Right lobe of liver (tissue), 6 donors: ENCODE measurements at regions not wholly inside any gene's neighbourhood (a gene's known extent, or its start where the extent isn't known, plus 50 kb on each side); places are given as distances from the start of the nearest gene placed in this dataset.

ENCODE experiments used
- ATAC-seq, 4 donors: fragments of 200-7000 bp; cut with Tn5 transposase; one replicate each; pipeline ENCODE4 v1.9.1; 2020; ENCODE audit warnings: mild to moderate bottlenecking in 4 of 4, moderate library complexity in 4 of 4
- DNase-seq, 3 donors: peaks; one replicate each; pipeline ENCODE4 v3.0.0-alpha.2; 2020
- H3K27ac ChIP-seq, 3 donors: fragments of 200-600 bp; one replicate each; pipeline ENCODE4 v1.8.0; 2022
- H3K27me3 ChIP-seq, 2 donors: fragments of 200-600 bp; one replicate each; pipeline ENCODE4 v1.8.0; 2022
- H3K36me3 ChIP-seq, 4 donors: fragments of 200-600 bp; sonication (generic) in 1 of 4; one replicate each; pipeline versions ENCODE4 v1.5.1 to v1.8.0; 2017 to 2022; ENCODE audit warnings: control low read depth in 1 of 4
- H3K4me1 ChIP-seq, 4 donors: fragments of 200-600 bp; sonication (generic) in 1 of 4; one replicate each; pipeline versions ENCODE4 v1.5.1 to v1.8.0; 2017 to 2022; ENCODE audit warnings: control low read depth in 1 of 4
- H3K4me3 ChIP-seq, 3 donors: fragments of 200-600 bp; one replicate each; pipeline ENCODE4 v1.8.0; 2022
- H3K9me3 ChIP-seq, 4 donors: fragments of 200-600 bp; sonication (generic) in 1 of 4; one replicate each; pipeline versions ENCODE4 v1.5.1 to v1.8.0; 2017 to 2022; ENCODE audit warnings: control low read depth in 1 of 4
- CTCF ChIP-seq, 4 donors: fragments of 200-600 bp in 3 of 4; fragments of 450-650 bp in 1 of 4; IDR thresholded peaks; one replicate each; pipeline versions ENCODE4 v1.5.1 to v1.8.0; 2016 to 2022; ENCODE audit warnings: antibody characterized with exemption in 4 of 4, mild to moderate bottlenecking in 2 of 4
- POLR2A ChIP-seq: fragments of 450-650 bp; IDR thresholded peaks from one replicate; pipeline ENCODE4 v1.6.1; 2017; ENCODE audit warnings: antibody characterized with exemption, mild to moderate bottlenecking
- WGBS: methylation state at CpG from one replicate; pipeline ENCODE4 v1.1.6; 2018; ENCODE audit warnings: low coverage, low lambda C conversion rate; ENCODE audit not compliant: insufficient coverage; ENCODE audit errors: missing lambda C conversion rate; 5-methylcytosine and 5-hydroxymethylcytosine counted together
- intact Hi-C, 2 donors: fragments of 100-400 bp; cut with DNase I; formaldehyde crosslinking; loops; one replicate each; pipeline versions ENCODE4 v1.11.2 to v1.14.1; 2022
- donor health status: DM: no; HTN: yes; CAD: no.
- donor health status: DM: no; HTN: no; CAD: no.
- donor health status: DM: no; HTN: no; CAD: no.
- donor health status: DM: no; HTN: yes; CAD: no.
- donor health status: DM: no; HTN: yes; CAD: no.

GRCh38 chr12:43143278-43143677 is 408.7 kb downstream of the ADAMTS20 start:
- intact Hi-C loops, result no loop called here

GRCh38 chr12:43132291-43132690 is 419.7 kb downstream of the ADAMTS20 start:
- no peak for DNase-seq
- 54% methylated on average over 1 of the region's 1 CpG for WGBS
- H3K36me3 ChIP-seq, result no peaks in the 10 kb centered on the region
- no peak for TF ChIP-seq CTCF (IDR thresholded peaks at IDR 0.05)
- TF ChIP-seq POLR2A, result no peak
- no peak overlapping the region for H3K4me3 ChIP-seq
- intact Hi-C loops, result no loop called here
- no peaks in the 10 kb centered on the region for H3K9me3 ChIP-seq
- no peak for ATAC-seq
- no peaks in the 10 kb centered on the region for H3K4me1 ChIP-seq
- H3K27ac ChIP-seq, result no peak overlapping the region
- no peaks in the 10 kb centered on the region for H3K27me3 ChIP-seq

More at GRCh38 chr12:43143278-43143677, 408.7 kb downstream of the ADAMTS20 start:
- ATAC-seq, result no peak
- TF ChIP-seq POLR2A (no peak), CTCF (IDR thresholded peaks at IDR 0.05) (no peak)
- Histone ChIP-seq H3K27ac (no peak overlapping the region), H3K9me3 (no peaks in the 10 kb centered on the region), H3K4me1 (no peaks in the 10 kb centered on the region), H3K27me3 (no peaks in the 10 kb centered on the region), H3K4me3 (no peak overlapping the region), H3K36me3 (no peaks in the 10 kb centered on the region)
- DNase-seq, result no peak

GRCh38 chr12:43131301-43131700 is 420.7 kb downstream of the ADAMTS20 start:
- no peak overlapping the region for H3K4me3 ChIP-seq
- H3K27ac ChIP-seq, result no peak overlapping the region
- no peaks in the 10 kb centered on the region for H3K36me3 ChIP-seq
- no peaks in the 10 kb centered on the region for H3K4me1 ChIP-seq
- no peaks in the 10 kb centered on the region for H3K27me3 ChIP-seq
- intact Hi-C loops, result no loop called here
- no peak for DNase-seq
- no peak for ATAC-seq
- H3K9me3 ChIP-seq, result no peaks in the 10 kb centered on the region
- TF ChIP-seq POLR2A (no peak), CTCF (IDR thresholded peaks at IDR 0.05) (no peak)
- WGBS, result 56% methylated on average over 1 of the region's 1 CpG

GRCh38 chr12:43127886-43128549 is 424.0 kb downstream of the ADAMTS20 start:
- Histone ChIP-seq H3K4me3 (no peak overlapping the region), H3K9me3 (no peaks in the 10 kb centered on the region), H3K36me3 (no peaks in the 10 kb centered on the region), H3K4me1 (no peaks in the 10 kb centered on the region), H3K27ac (no peak overlapping the region), H3K27me3 (no peaks in the 10 kb centered on the region)
- DNase-seq (no peak), ATAC-seq (no peak)
- no peak for TF ChIP-seq CTCF (IDR thresholded peaks at IDR 0.05)
- TF ChIP-seq POLR2A, result no peak
- intact Hi-C loops, result no loop called here
- WGBS, result 54% methylated on average over 3 of the region's 3 CpGs
